RWPE2 (cell line): ENCODE measurements at regions not wholly inside any gene's neighbourhood (a gene's known extent, or its start where the extent isn't known, plus 50 kb on each side); places are given as distances from the start of the nearest gene placed in this dataset.

Source experiments
- ATAC-seq: fragments of 200-7000 bp; cut with Tn5 transposase; 3 replicates; pipeline ENCODE4 v1.9.1; 2021; ENCODE audit warnings: low read depth
- DNase-seq: peaks from one replicate; pipeline ENCODE4 v3.0.0-alpha.2; 2020; ENCODE audit warnings: low spot score
- H3K27ac ChIP-seq: fragments of 450-650 bp; 2 replicates; pipeline ENCODE4 v1.5.1; 2017; ENCODE audit warnings: mild to moderate bottlenecking; ENCODE audit not compliant: poor library complexity, severe bottlenecking
- H3K27me3 ChIP-seq: fragments of 250-450 bp; sonication (Bioruptor Pico); 2 replicates; pipeline ENCODE4 v1.5.1; 2021; ENCODE audit warnings: mild to moderate bottlenecking, moderate library complexity; ENCODE audit not compliant: insufficient read depth, poor library complexity, severe bottlenecking
- H3K36me3 ChIP-seq: fragments of 250-450 bp; sonication (Bioruptor Pico); 2 replicates; pipeline ENCODE4 v1.5.1; 2020; ENCODE audit warnings: low read depth, mild to moderate bottlenecking, moderate library complexity
- H3K4me1 ChIP-seq: fragments of 250-450 bp; sonication (Bioruptor Pico); 2 replicates; pipeline ENCODE4 v1.5.1; 2021; ENCODE audit warnings: mild to moderate bottlenecking, moderate library complexity; ENCODE audit not compliant: insufficient read depth, poor library complexity, severe bottlenecking
- H3K4me3 ChIP-seq: fragments of 250-450 bp; sonication (Bioruptor Pico); 2 replicates; pipeline ENCODE4 v1.5.1; 2021; ENCODE audit warnings: mild to moderate bottlenecking, moderate library complexity; ENCODE audit not compliant: severe bottlenecking
- H3K9me3 ChIP-seq: fragments of 250-450 bp; sonication (Bioruptor Pico); 2 replicates; pipeline ENCODE4 v1.5.1; 2021; ENCODE audit warnings: mild to moderate bottlenecking, moderate library complexity; ENCODE audit not compliant: severe bottlenecking
- TF ChIP-seq, protein P1 (sequence below): fragments of 450-650 bp; IDR thresholded peaks from one replicate; pipeline ENCODE4 v1.5.1; 2017; ENCODE audit warnings: mild to moderate bottlenecking, moderate library complexity; ENCODE audit not compliant: poor library complexity, severe bottlenecking

DNA sequence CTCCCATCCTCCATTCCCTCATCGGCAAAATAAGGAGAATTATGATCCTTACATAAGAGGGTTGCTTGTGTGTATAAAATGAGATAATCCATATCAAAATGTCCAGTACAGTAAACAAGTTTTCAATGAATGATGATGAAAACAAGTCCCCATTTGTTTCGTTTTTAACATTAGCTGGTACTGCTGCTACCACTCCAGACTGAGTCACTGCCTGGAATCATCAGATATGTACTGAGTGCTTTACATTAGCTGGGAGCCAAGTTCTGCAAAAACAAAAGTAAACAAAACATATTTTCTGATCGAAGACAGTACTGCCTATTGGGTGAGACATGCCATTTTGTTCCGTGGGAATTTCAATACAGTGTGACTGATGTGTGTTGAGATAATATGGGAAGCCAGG is 123.2 kb upstream of the IGFBP7 start:
- H3K4me3 ChIP-seq, result no peak overlapping the region
- ATAC-seq, result peak; percentile 89
- H3K36me3 ChIP-seq, result no peaks in the 10 kb centered on the region
- H3K9me3 ChIP-seq, result no peaks in the 10 kb centered on the region
- H3K4me1 ChIP-seq, result peaks cover 9% of the 10 kb centered on the region
- DNase-seq, result no peak
- TF ChIP-seq, protein P1, sequence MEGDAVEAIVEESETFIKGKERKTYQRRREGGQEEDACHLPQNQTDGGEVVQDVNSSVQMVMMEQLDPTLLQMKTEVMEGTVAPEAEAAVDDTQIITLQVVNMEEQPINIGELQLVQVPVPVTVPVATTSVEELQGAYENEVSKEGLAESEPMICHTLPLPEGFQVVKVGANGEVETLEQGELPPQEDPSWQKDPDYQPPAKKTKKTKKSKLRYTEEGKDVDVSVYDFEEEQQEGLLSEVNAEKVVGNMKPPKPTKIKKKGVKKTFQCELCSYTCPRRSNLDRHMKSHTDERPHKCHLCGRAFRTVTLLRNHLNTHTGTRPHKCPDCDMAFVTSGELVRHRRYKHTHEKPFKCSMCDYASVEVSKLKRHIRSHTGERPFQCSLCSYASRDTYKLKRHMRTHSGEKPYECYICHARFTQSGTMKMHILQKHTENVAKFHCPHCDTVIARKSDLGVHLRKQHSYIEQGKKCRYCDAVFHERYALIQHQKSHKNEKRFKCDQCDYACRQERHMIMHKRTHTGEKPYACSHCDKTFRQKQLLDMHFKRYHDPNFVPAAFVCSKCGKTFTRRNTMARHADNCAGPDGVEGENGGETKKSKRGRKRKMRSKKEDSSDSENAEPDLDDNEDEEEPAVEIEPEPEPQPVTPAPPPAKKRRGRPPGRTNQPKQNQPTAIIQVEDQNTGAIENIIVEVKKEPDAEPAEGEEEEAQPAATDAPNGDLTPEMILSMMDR, result no peak
- no peak overlapping the region for H3K27ac ChIP-seq
- H3K27me3 ChIP-seq, result no peaks in the 10 kb centered on the region

DNA sequence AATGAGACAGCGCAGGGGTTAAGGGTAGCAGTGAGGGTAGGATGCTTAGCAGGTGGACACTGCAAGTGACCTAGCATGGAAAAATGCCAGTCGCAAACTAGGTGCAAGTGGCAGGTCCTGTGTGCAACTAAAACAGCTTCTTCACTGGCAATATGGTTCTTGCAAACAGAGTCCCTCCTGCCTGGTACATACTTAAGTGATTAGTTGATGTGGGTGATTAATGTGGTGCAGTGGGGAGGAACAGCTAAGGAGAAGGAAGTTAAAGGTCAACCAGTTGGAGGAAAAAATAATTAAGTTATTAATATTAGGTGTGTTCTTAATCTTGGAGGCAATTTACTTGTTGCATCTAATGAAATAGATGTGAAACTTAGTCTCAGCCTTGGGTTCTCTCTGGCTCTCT is 121.6 kb upstream of the IGFBP7 start:
- TF ChIP-seq, protein P1, result no peak
- H3K4me3 ChIP-seq, result no peak overlapping the region
- DNase-seq (no peak), ATAC-seq (peak; percentile 69)
- H3K36me3 ChIP-seq, result no peaks in the 10 kb centered on the region
- no peaks in the 10 kb centered on the region for H3K27me3 ChIP-seq
- no peak overlapping the region for H3K27ac ChIP-seq
- H3K9me3 ChIP-seq, result no peaks in the 10 kb centered on the region
- H3K4me1 ChIP-seq, result peaks cover 9% of the 10 kb centered on the region

DNA sequence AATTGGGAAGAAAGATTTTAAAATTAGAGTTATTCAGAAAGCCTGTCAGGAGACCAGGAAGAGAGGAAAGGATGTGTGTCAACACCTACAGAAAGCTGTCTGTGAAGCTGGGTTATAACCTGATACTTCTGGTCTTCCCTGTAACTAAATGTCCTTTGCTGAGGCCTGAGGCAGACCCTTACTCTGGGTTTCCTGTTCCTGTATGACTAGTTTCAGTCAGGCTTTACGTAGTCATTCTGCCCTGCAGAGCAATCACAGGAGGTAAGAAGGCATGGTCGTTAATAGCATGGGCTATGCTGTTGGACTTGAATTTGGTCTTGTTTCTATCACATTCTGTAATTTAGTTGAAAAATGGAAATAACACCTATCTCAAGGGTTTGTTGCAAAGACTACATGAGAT is 110.5 kb upstream of the IGFBP7 start:
- no peaks in the 10 kb centered on the region for H3K27me3 ChIP-seq
- TF ChIP-seq, protein P1, result no peak
- H3K36me3 ChIP-seq, result no peaks in the 10 kb centered on the region
- peaks cover 2% of the 10 kb centered on the region for H3K9me3 ChIP-seq
- H3K4me3 ChIP-seq, result no peak overlapping the region
- ATAC-seq, result no peak
- H3K4me1 ChIP-seq, result no peaks in the 10 kb centered on the region
- no peak for DNase-seq
- H3K27ac ChIP-seq, result no peak overlapping the region

DNA sequence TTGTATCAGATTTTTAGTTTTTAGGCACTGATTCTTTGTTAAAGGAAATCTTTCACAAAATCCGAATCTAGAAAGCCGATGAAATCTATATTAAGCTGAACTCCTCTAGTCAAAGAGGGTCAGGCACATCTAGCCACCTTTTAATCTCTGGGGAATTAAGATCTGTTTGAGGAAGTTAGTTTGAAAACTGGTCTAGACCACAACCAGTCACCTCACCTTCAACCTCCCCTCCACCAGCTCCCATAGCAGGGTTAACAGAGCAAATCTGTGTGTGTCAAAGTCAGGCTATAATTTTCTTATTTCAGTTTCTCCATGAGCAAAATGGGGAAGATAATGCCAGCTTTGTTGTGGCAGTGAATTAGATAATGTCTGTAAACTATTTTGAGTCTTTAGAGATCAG is 110.0 kb upstream of the IGFBP7 start:
- H3K9me3 ChIP-seq, result peaks cover 2% of the 10 kb centered on the region
- no peak overlapping the region for H3K27ac ChIP-seq
- ATAC-seq (no peak), DNase-seq (no peak)
- no peaks in the 10 kb centered on the region for H3K27me3 ChIP-seq
- TF ChIP-seq, protein P1, result no peak
- H3K36me3 ChIP-seq, result no peaks in the 10 kb centered on the region
- no peak overlapping the region for H3K4me3 ChIP-seq
- H3K4me1 ChIP-seq, result no peaks in the 10 kb centered on the region

- H3K36me3 ChIP-seq, result no peaks in the 10 kb centered on the region
- no peaks in the 10 kb centered on the region for H3K4me1 ChIP-seq
- H3K27me3 ChIP-seq, result no peaks in the 10 kb centered on the region
- TF ChIP-seq, protein P1, result no peak
- peaks cover 2% of the 10 kb centered on the region for H3K9me3 ChIP-seq
- DNase-seq, result no peak
- ATAC-seq, result no peak
- no peak overlapping the region for H3K4me3 ChIP-seq
- no peak overlapping the region for H3K27ac ChIP-seq
These were observed 109.2 kb upstream of the IGFBP7 start for GRCh38 chr4:57219431-57219830.
